Left renal cortex interstitium (tissue), 4 donors: ENCODE measurements at regions not wholly inside any gene's neighbourhood (a gene's known extent, or its start where the extent isn't known, plus 50 kb on each side); places are given as distances from the start of the nearest gene placed in this dataset.

Experiments used
- DNase-seq, 4 donors: peaks; one replicate each; pipeline ENCODE4 v3.0.0-alpha.2; 2013; ENCODE audit warnings: low read depth in 4 of 4, low spot score in 2 of 4, missing footprints in 1 of 4

GRCh38 chr10:3526727-3527501 lies 258.1 kb downstream of the KLF6 start:
- DNase-seq, result no peak

- no peak for DNase-seq
These were observed 259.1 kb downstream of the KLF6 start for GRCh38 chr10:3525832-3526449.

- DNase-seq, result no peak
These were observed 260.7 kb downstream of the KLF6 start for GRCh38 chr10:3524086-3524960.

GRCh38 chr10:3523309-3524050 lies 261.5 kb downstream of the KLF6 start:
- no peak for DNase-seq

- DNase-seq, result no peak
These were observed 268.1 kb downstream of the KLF6 start for GRCh38 chr10:3516923-3517255.

- no peak for DNase-seq
These were observed 268.6 kb downstream of the KLF6 start for GRCh38 chr10:3516234-3516922.

GRCh38 chr10:3514691-3515090 lies 270.3 kb downstream of the KLF6 start:
- no peak for DNase-seq

GRCh38 chr10:3512263-3512662 lies 272.7 kb downstream of the KLF6 start:
- no peak for DNase-seq

- no peak for DNase-seq
These were observed 273.5 kb downstream of the KLF6 start for GRCh38 chr10:3511483-3511882.

- no peak for DNase-seq
These were observed 274.3 kb downstream of the KLF6 start for GRCh38 chr10:3510741-3511140.

GRCh38 chr10:3509355-3509754 lies 275.7 kb downstream of the KLF6 start:
- no peak for DNase-seq

GRCh38 chr10:3503299-3503698 lies 281.7 kb downstream of the KLF6 start:
- DNase-seq, result no peak

GRCh38 chr10:3502673-3503072 lies 282.3 kb downstream of the KLF6 start:
- no peak for DNase-seq

GRCh38 chr10:3500408-3500856 lies 284.6 kb downstream of the KLF6 start:
- no peak for DNase-seq

GRCh38 chr10:3499120-3499519 lies 285.9 kb downstream of the KLF6 start:
- no peak for DNase-seq

GRCh38 chr10:3497581-3497980 lies 287.4 kb downstream of the KLF6 start:
- DNase-seq, result no peak

GRCh38 chr10:3496138-3496537 lies 288.9 kb downstream of the KLF6 start:
- no peak for DNase-seq

- no peak for DNase-seq
These were observed 289.7 kb downstream of the KLF6 start for GRCh38 chr10:3495281-3495680.

GRCh38 chr10:3494838-3495230 lies 290.2 kb downstream of the KLF6 start:
- no peak for DNase-seq

GRCh38 chr10:3494131-3494837 lies 290.7 kb downstream of the KLF6 start:
- DNase-seq, result no peak
